IMR-90 (cell line): ENCODE measurements at regions not wholly inside any gene's neighbourhood (a gene's known extent, or its start where the extent isn't known, plus 50 kb on each side); places are given as distances from the start of the nearest gene placed in this dataset.

Experiments used
- ATAC-seq: fragments of 200-7000 bp; cut with Tn5 transposase; 2 replicates; pipeline ENCODE4 v1.9.1; 2020; ENCODE audit warnings: low read depth, mild to moderate bottlenecking, moderate library complexity
- BruUV-seq: library from RNA; stranded (reverse); fragments of 400-500 nt; replicated peaks from 2 replicates; lab custom pipeline; 2021; lab: Mats Ljungman, UMichigan
- CTCF ChIA-PET: fragments of 300-600 bp; formaldehyde crosslinking; extraction: SDS; loops from one replicate; lab custom pipeline; 2021; ENCODE audit warnings: antibody characterized with exemption; lab: Yijun Ruan, JAX
- POLR2A ChIA-PET: fragments of 300-600 bp; sonication (Branson Sonifier 250); formaldehyde crosslinking; loops from one replicate; lab custom pipeline; 2022; ENCODE audit warnings: antibody characterized with exemption; ENCODE audit not compliant: unreplicated experiment; lab: Charles Lee
- DNase-seq: peaks from one replicate; pipeline ENCODE4 v3.0.0; 2013
- H2AFZ ChIP-seq: replicated peaks from 2 replicates; pipeline ENCODE3; 2013; ENCODE audit warnings: low read length, mild to moderate bottlenecking; ENCODE audit not compliant: poor library complexity
- H2AK5ac ChIP-seq: 2 replicates; pipeline ENCODE4 v1.6.1; 2013; ENCODE audit warnings: low read depth, low read length, inconsistent platforms
- H2AK9ac ChIP-seq: replicated peaks from 2 replicates; pipeline ENCODE3; 2013; ENCODE audit warnings: mild to moderate bottlenecking, low read depth, low read length, moderate library complexity; ENCODE audit not compliant: poor library complexity
- H2BK120ac ChIP-seq: 2 replicates; pipeline ENCODE4 v1.6.1; 2013; ENCODE audit warnings: low read depth, low read length, inconsistent platforms
- H2BK15ac ChIP-seq: 3 replicates; pipeline ENCODE4 v1.6.1; 2013; ENCODE audit warnings: low read depth, low read length, inconsistent platforms
- H2BK20ac ChIP-seq: 2 replicates; pipeline ENCODE4 v1.6.1; 2013; ENCODE audit warnings: low read depth, mild to moderate bottlenecking, inconsistent platforms, low read length, moderate library complexity
- H2BK5ac ChIP-seq: 2 replicates; pipeline ENCODE4 v1.6.1; 2013; ENCODE audit warnings: mild to moderate bottlenecking, low read depth, low read length, inconsistent platforms; ENCODE audit not compliant: poor library complexity, severe bottlenecking
- H3K14ac ChIP-seq: replicated peaks from 2 replicates; pipeline ENCODE4 v1.6.1; 2013; ENCODE audit warnings: low read depth, low read length, inconsistent platforms
- H3K18ac ChIP-seq: 2 replicates; pipeline ENCODE4 v1.6.1; 2013; ENCODE audit warnings: low read depth, low read length, control low read depth
- H3K23ac ChIP-seq: 2 replicates; pipeline ENCODE4 v1.6.1; 2013; ENCODE audit warnings: low read depth, low read length, inconsistent platforms
- H3K27ac ChIP-seq: 2 replicates; pipeline ENCODE4 v1.5.1; 2013; ENCODE audit warnings: mild to moderate bottlenecking, control low read depth, low read length; ENCODE audit not compliant: insufficient read depth
- H3K27me3 ChIP-seq: 2 replicates; pipeline ENCODE4 v1.6.1; 2013; ENCODE audit warnings: low read length; ENCODE audit not compliant: control insufficient read depth, insufficient read depth
- H3K36me3 ChIP-seq: 2 replicates; pipeline ENCODE4 v1.6.1; 2013; ENCODE audit warnings: low read length, mixed read lengths; ENCODE audit not compliant: control insufficient read depth, insufficient read depth
- H3K4ac ChIP-seq: 2 replicates; pipeline ENCODE4 v1.6.1; 2013; ENCODE audit warnings: low read depth, low read length, inconsistent platforms
- H3K4me1 ChIP-seq: 2 replicates; pipeline ENCODE4 v1.6.1; 2013; ENCODE audit warnings: low read length, mixed read lengths; ENCODE audit not compliant: control insufficient read depth, insufficient read depth
- H3K4me2 ChIP-seq: 2 replicates; pipeline ENCODE4 v1.6.1; 2013; ENCODE audit warnings: low read depth, mild to moderate bottlenecking, control low read depth, low read length, moderate library complexity
- H3K4me3 ChIP-seq: 2 replicates; pipeline ENCODE4 v1.5.1; 2013; ENCODE audit warnings: low read depth, mild to moderate bottlenecking, control low read depth, low read length, moderate library complexity; ENCODE audit not compliant: insufficient read depth
- H3K56ac ChIP-seq: 2 replicates; pipeline ENCODE4 v1.6.1; 2013; ENCODE audit warnings: low read length, inconsistent platforms; ENCODE audit not compliant: insufficient read depth; ENCODE audit errors: extremely low read depth
- H3K79me1 ChIP-seq, 2 experiments: 2 replicates each; pipeline ENCODE4 v1.6.1; 2013; ENCODE audit warnings: low read length in 2 of 2, inconsistent platforms in 1 of 2, low read depth in 1 of 2
- H3K9ac ChIP-seq: 2 replicates; pipeline ENCODE4 v1.6.1; 2013; ENCODE audit warnings: low read depth, low read length, control low read depth
- H3K9me1 ChIP-seq: 2 replicates; pipeline ENCODE4 v1.6.1; 2013; ENCODE audit warnings: low read length, inconsistent platforms; ENCODE audit not compliant: insufficient read depth
- H3K9me3 ChIP-seq: 2 replicates; pipeline ENCODE4 v1.6.1; 2013; ENCODE audit warnings: low read length; ENCODE audit not compliant: control insufficient read depth, insufficient read depth
- H4K20me1 ChIP-seq: 2 replicates; pipeline ENCODE4 v1.6.1; 2013; ENCODE audit warnings: low read length, inconsistent platforms; ENCODE audit not compliant: insufficient read depth
- H4K5ac ChIP-seq: 2 replicates; pipeline ENCODE4 v1.6.1; 2013; ENCODE audit warnings: mild to moderate bottlenecking, low read depth, low read length, control low read depth
- H4K8ac ChIP-seq, 2 experiments: 2 replicates each; pipeline ENCODE4 v1.6.1; 2013; ENCODE audit warnings: low read depth in 2 of 2, low read length in 2 of 2, control low read depth in 1 of 2, inconsistent platforms in 1 of 2
- H4K91ac ChIP-seq: 2 replicates; pipeline ENCODE4 v1.6.1; 2013; ENCODE audit warnings: low read depth, low read length, inconsistent platforms; ENCODE audit not compliant: insufficient read depth
- CEBPB ChIP-seq: IDR thresholded peaks from 2 replicates; pipeline ENCODE4 v1.6.1; 2012; ENCODE audit warnings: low read depth, low read length, improper control_type of control experiment
- MXI1 ChIP-seq: IDR thresholded peaks from 2 replicates; pipeline ENCODE4 v1.6.1; 2012; ENCODE audit warnings: low read depth, mild to moderate bottlenecking, low read length, moderate library complexity, borderline replicate concordance
- WGBS, 2 experiments: methylation state at CpG; one replicate each; pipeline versions ENCODE4 v1.1.5 to v1.1.7; 2013; ENCODE audit warnings: missing lambda C conversion rate in 2 of 2; ENCODE audit not compliant: insufficient read length in 1 of 2; ENCODE audit errors: extremely low coverage in 2 of 2; 5-methylcytosine and 5-hydroxymethylcytosine counted together
- dilution Hi-C: fragments of 300-500 bp; cut with HindIII; formaldehyde crosslinking; loops from one replicate; pipeline ENCODE4 v1.14.3; 2018; ENCODE audit warnings: low sequenced_read_pairs; ENCODE audit not compliant: unreplicated experiment
- in situ Hi-C: fragments of 300-500 bp; cut with MboI; formaldehyde crosslinking; loops from 3 replicates; pipeline ENCODE4 v1.14.3; 2019; ENCODE audit warnings: low sequenced_read_pairs, inconsistent platforms, mixed read lengths
- intact Hi-C: fragments of 100-400 bp; cut with micrococcal nuclease; formaldehyde crosslinking; loops from 2 replicates; pipeline ENCODE4 v1.10.0; 2022

GRCh38 chr1:227451057-227451456, 112.3 kb upstream of the ZNF678 start:
- Histone ChIP-seq H3K18ac (no peak overlapping the region), H3K79me1 (no peaks in the 10 kb centered on the region), H3K27ac (no peak overlapping the region), H3K4me1 (no peaks in the 10 kb centered on the region), H2AFZ (no peak overlapping the region), H2BK5ac (no peak overlapping the region), H3K4me2 (no peak overlapping the region), H4K8ac (no peak overlapping the region), H3K9me3 (no peaks in the 10 kb centered on the region), H3K9me1 (no peaks in the 10 kb centered on the region), H3K23ac (no peak overlapping the region), H2BK20ac (no peak overlapping the region), H2AK5ac (no peak overlapping the region), H4K20me1 (no peaks in the 10 kb centered on the region), H3K36me3 (no peaks in the 10 kb centered on the region), H3K4ac (no peak overlapping the region), H4K91ac (no peak overlapping the region), H3K4me3 (no peak overlapping the region), H3K27me3 (peaks cover 12% of the 10 kb centered on the region), H2BK120ac (no peak overlapping the region), H3K9ac (no peak overlapping the region), H3K56ac (no peak overlapping the region), H2BK15ac (no peak overlapping the region), H3K14ac (no peak overlapping the region), H2AK9ac (no peak overlapping the region), H4K5ac (no peak overlapping the region)
- no TSS peak for BruUV-seq
- TF ChIP-seq MXI1 (no peak), CEBPB (peak; percentile 69)
- WGBS, 2 experiments = no CpG with 5 or more reads among the region's 2 CpGs
- DNase-seq (no peak), ATAC-seq (no peak)
- intact Hi-C loops (no loop called here), in situ Hi-C loops (no loop called here), dilution Hi-C loops (no loop called here)
- ChIA-PET POLR2A (no interaction called here), CTCF (no interaction called here)
